Endodermal cell (in vitro differentiated cells): ENCODE measurements at regions not wholly inside any gene's neighbourhood (a gene's known extent, or its start where the extent isn't known, plus 50 kb on each side); places are given as distances from the start of the nearest gene placed in this dataset.

ENCODE experiments used
- DNase-seq: peaks from one replicate; pipeline ENCODE4 v3.0.0-alpha.2; 2017
- H3K27ac ChIP-seq: 2 replicates; pipeline ENCODE4 v1.5.1; 2013; ENCODE audit warnings: mild to moderate bottlenecking, low read depth, low read length, moderate library complexity
- H3K27me3 ChIP-seq: 2 replicates; pipeline ENCODE4 v1.6.1; 2013; ENCODE audit warnings: mild to moderate bottlenecking, low read length, moderate library complexity; ENCODE audit not compliant: insufficient read depth, control insufficient read depth, poor library complexity, severe bottlenecking
- H3K36me3 ChIP-seq: 2 replicates; pipeline ENCODE4 v1.7.0; 2013; ENCODE audit warnings: mild to moderate bottlenecking, low read length, moderate library complexity; ENCODE audit not compliant: control insufficient read depth, insufficient read depth
- H3K4me1 ChIP-seq: one replicate; pipeline ENCODE4 v1.7.0; 2013; ENCODE audit warnings: low read length; ENCODE audit not compliant: control insufficient read depth, insufficient read depth
- H3K4me3 ChIP-seq: 2 replicates; pipeline ENCODE4 v1.5.1; 2013; ENCODE audit warnings: mild to moderate bottlenecking, low read length, moderate library complexity
- H3K9ac ChIP-seq: 2 replicates; pipeline ENCODE4 v1.6.1; 2013; ENCODE audit warnings: mild to moderate bottlenecking, low read length, moderate library complexity; ENCODE audit not compliant: poor library complexity, severe bottlenecking; ENCODE audit errors: extremely low read depth
- H3K9me3 ChIP-seq: 2 replicates; pipeline ENCODE4 v1.6.1; 2013; ENCODE audit warnings: mild to moderate bottlenecking, low read length, moderate library complexity; ENCODE audit not compliant: control insufficient read depth
- H3K27ac Mint-ChIP-seq: 2 replicates; pipeline ENCODE4 v1.8.0; 2020; ENCODE audit warnings: mixed read lengths
- H3K27me3 Mint-ChIP-seq: 2 replicates; pipeline ENCODE4 v1.8.0; 2021; ENCODE audit warnings: mild to moderate bottlenecking, mixed read lengths; ENCODE audit not compliant: insufficient read depth
- H3K36me3 Mint-ChIP-seq: 2 replicates; pipeline ENCODE4 v1.8.0; 2020; ENCODE audit warnings: low read depth, mixed read lengths
- H3K4me1 Mint-ChIP-seq: 2 replicates; pipeline ENCODE4 v1.8.0; 2020; ENCODE audit warnings: mixed read lengths
- H3K4me3 Mint-ChIP-seq: 2 replicates; pipeline ENCODE4 v1.8.0; 2020; ENCODE audit warnings: mild to moderate bottlenecking, moderate library complexity, mixed read lengths
- H3K9me3 Mint-ChIP-seq: 2 replicates; pipeline ENCODE4 v1.8.0; 2020; ENCODE audit warnings: mild to moderate bottlenecking, mixed read lengths
- CTCF ChIP-seq: fragments of 200-600 bp; sonication (generic); conservative IDR thresholded peaks from 2 replicates; pipeline ENCODE4 v1.5.0; 2021; ENCODE audit warnings: antibody characterized with exemption, mild to moderate bottlenecking
- WGBS, 2 experiments: methylation state at CpG; one replicate each; pipeline versions ENCODE4 v1.1.5 to v1.1.7; 2013; ENCODE audit warnings: missing lambda C conversion rate in 2 of 2, mixed read lengths in 1 of 2; ENCODE audit not compliant: insufficient coverage in 1 of 2, insufficient read length in 1 of 2; 5-methylcytosine and 5-hydroxymethylcytosine counted together

- H3K27ac ChIP-seq: no peak overlapping the region
- no peak overlapping the region for H3K9ac ChIP-seq
- H3K36me3 Mint-ChIP-seq: no peaks in the 10 kb centered on the region
- no peak overlapping the region for H3K27ac Mint-ChIP-seq
- H3K9me3 ChIP-seq: no peaks in the 10 kb centered on the region
- no peak overlapping the region for H3K4me3 ChIP-seq
- TF ChIP-seq CTCF: no peak
- no peaks in the 10 kb centered on the region for H3K27me3 ChIP-seq
- DNase-seq: no peak
- no peaks in the 10 kb centered on the region for H3K36me3 ChIP-seq
- 92 to 93% methylated on average over 3 to 6 of the region's 6 CpGs for WGBS, 2 experiments
- H3K4me1 Mint-ChIP-seq: peaks cover 24% of the 10 kb centered on the region
- H3K27me3 Mint-ChIP-seq: peaks cover 2% of the 10 kb centered on the region
- peaks cover 10% of the 10 kb centered on the region for H3K4me1 ChIP-seq
- no peaks in the 10 kb centered on the region for H3K9me3 Mint-ChIP-seq
- no peak overlapping the region for H3K4me3 Mint-ChIP-seq
Measured at GRCh38 chr2:41870265-41870585, 177.6 kb upstream of the PKDCC start.

DNA sequence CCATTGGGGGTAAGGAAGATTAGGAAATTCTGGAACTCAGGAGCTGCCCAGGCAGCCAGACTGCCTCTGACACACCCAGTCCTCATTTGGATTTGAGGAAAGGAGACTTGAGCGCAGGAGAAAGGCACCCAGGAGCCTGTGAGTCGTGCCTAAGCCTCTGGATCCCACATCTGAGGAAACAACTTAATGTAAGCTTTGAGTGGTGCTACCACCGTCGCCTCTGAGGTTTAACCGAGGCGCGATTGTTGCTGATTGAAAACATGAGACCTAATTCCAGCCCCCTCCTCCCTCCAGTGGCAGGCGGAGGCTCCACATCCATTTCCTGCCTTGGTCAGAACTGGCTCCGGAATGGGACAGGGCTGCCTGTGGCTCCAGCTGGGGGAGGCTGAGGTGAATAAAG lies 176.7 kb upstream of the PKDCC start:
- H3K27ac ChIP-seq: no peak overlapping the region
- H3K27me3 Mint-ChIP-seq: peaks cover 3% of the 10 kb centered on the region

DNA sequence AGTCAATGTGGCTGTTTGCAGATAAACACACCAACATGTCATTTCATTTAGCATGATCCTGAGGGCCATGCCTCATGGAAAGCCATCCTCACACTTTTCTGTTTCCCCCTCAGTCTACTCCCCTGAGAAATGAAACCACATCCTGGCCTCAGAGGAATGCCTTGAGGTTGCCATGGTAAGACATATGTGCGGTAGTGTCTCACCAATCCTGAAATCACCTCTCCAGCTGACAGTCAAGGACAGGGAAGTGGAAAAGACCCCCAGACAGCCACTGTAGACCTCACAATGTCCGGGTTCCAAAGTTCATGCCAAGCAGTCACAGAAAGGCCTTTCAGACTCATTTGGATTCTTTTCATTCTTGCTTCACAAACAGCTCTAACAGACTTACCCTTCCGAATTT lies 175.2 kb upstream of the PKDCC start:
- Histone ChIP-seq H3K9me3 (no peaks in the 10 kb centered on the region), H3K27ac (peak overlapping the region; percentile 42), H3K27me3 (no peaks in the 10 kb centered on the region), H3K4me3 (no peak overlapping the region), H3K4me1 (peaks cover 10% of the 10 kb centered on the region), H3K36me3 (no peaks in the 10 kb centered on the region), H3K9ac (no peak overlapping the region)
- no peak for DNase-seq
- H3K27me3 Mint-ChIP-seq: peaks cover 5% of the 10 kb centered on the region
- WGBS, 2 experiments: 89% methylated on average over 3 of the region's 3 CpGs; no CpG with 5 or more reads in 1 of the 2 experiments
- TF ChIP-seq CTCF: no peak
- no peak overlapping the region for H3K27ac Mint-ChIP-seq
- H3K4me3 Mint-ChIP-seq: no peak overlapping the region
- H3K36me3 Mint-ChIP-seq: no peaks in the 10 kb centered on the region
- peaks cover 20% of the 10 kb centered on the region for H3K4me1 Mint-ChIP-seq
- H3K9me3 Mint-ChIP-seq: no peaks in the 10 kb centered on the region

More for the DNA sequence above, 176.7 kb upstream of the PKDCC start:
- no peaks in the 10 kb centered on the region for H3K9me3 Mint-ChIP-seq
- peak; percentile 85 for DNase-seq
- no peaks in the 10 kb centered on the region for H3K27me3 ChIP-seq
- no peak overlapping the region for H3K4me3 ChIP-seq
- H3K27ac Mint-ChIP-seq: no peak overlapping the region
- H3K36me3 ChIP-seq: no peaks in the 10 kb centered on the region
- peaks cover 20% of the 10 kb centered on the region for H3K4me1 Mint-ChIP-seq
- H3K9me3 ChIP-seq: no peaks in the 10 kb centered on the region
- H3K9ac ChIP-seq: no peak overlapping the region
- TF ChIP-seq CTCF: peak; percentile 82
- WGBS, 2 experiments: 50 to 57% methylated on average over 8 to 9 of the region's 9 CpGs
- no peaks in the 10 kb centered on the region for H3K36me3 Mint-ChIP-seq
- peaks cover 10% of the 10 kb centered on the region for H3K4me1 ChIP-seq
- H3K4me3 Mint-ChIP-seq: no peak overlapping the region
